Smooth muscle cell (in vitro differentiated cells): ENCODE measurements at regions not wholly inside any gene's neighbourhood (a gene's known extent, or its start where the extent isn't known, plus 50 kb on each side); places are given as distances from the start of the nearest gene placed in this dataset.
A peak's percentile ranks its signal among the peaks of the same experiment; 100 is the strongest.

Experiments
- DNase-seq: peaks from one replicate; lab custom pipeline; 2025; ENCODE audit not compliant: unreplicated experiment; lab: John Stamatoyannopoulos, UW
- H2AFZ ChIP-seq: fragments of 200-600 bp; sonication (generic); 2 replicates; pipeline ENCODE4 v1.6.0; 2016; ENCODE audit warnings: antibody characterized with exemption, low read depth, mild to moderate bottlenecking
- H3F3A ChIP-seq: fragments of 200-600 bp; sonication (generic); 2 replicates; pipeline ENCODE4 v1.6.0; 2017; ENCODE audit warnings: antibody characterized with exemption, low read depth
- H3K27ac ChIP-seq: fragments of 200-600 bp; sonication (generic); 2 replicates; pipeline ENCODE4 v1.5.1; 2016; ENCODE audit warnings: low read depth, mild to moderate bottlenecking
- H3K27me3 ChIP-seq: fragments of 200-600 bp; sonication (generic); 2 replicates; pipeline ENCODE4 v1.6.1; 2016; ENCODE audit warnings: low read depth, mild to moderate bottlenecking
- H3K36me3 ChIP-seq: fragments of 200-600 bp; sonication (generic); 2 replicates; pipeline ENCODE4 v1.5.1; 2016; ENCODE audit warnings: low read depth
- H3K4me1 ChIP-seq: fragments of 200-600 bp; sonication (generic); 2 replicates; pipeline ENCODE4 v1.5.1; 2016; ENCODE audit warnings: low read depth
- H3K4me2 ChIP-seq: fragments of 200-600 bp; sonication (generic); 2 replicates; pipeline ENCODE4 v1.6.0; 2016; ENCODE audit warnings: mild to moderate bottlenecking
- H3K4me3 ChIP-seq: fragments of 200-600 bp; sonication (generic); 2 replicates; pipeline ENCODE4 v1.5.1; 2016; ENCODE audit warnings: mild to moderate bottlenecking
- H3K79me2 ChIP-seq: fragments of 200-600 bp; sonication (generic); 2 replicates; pipeline ENCODE4 v1.6.0; 2016; ENCODE audit warnings: low read depth, mild to moderate bottlenecking
- H3K9ac ChIP-seq: fragments of 200-600 bp; sonication (generic); 2 replicates; pipeline ENCODE4 v1.6.0; 2016; ENCODE audit warnings: low read depth
- H3K9me3 ChIP-seq: fragments of 200-600 bp; sonication (generic); replicated peaks from 2 replicates; pipeline ENCODE4 v1.5.1; 2016; ENCODE audit warnings: low read depth
- H4K20me1 ChIP-seq: fragments of 200-600 bp; sonication (generic); 2 replicates; pipeline ENCODE4 v1.6.0; 2016; ENCODE audit warnings: low read depth
- CTCF ChIP-seq: fragments of 200-600 bp; sonication (generic); IDR thresholded peaks from 2 replicates; pipeline ENCODE4 v1.5.1; 2017; ENCODE audit warnings: borderline replicate concordance, mild to moderate bottlenecking, antibody characterized with exemption; ENCODE audit not compliant: insufficient read depth, poor library complexity, severe bottlenecking
- WGBS: methylation state at CpG from one replicate; pipeline ENCODE4 v1.1.7; 2016; ENCODE audit warnings: low lambda C conversion rate; 5-methylcytosine and 5-hydroxymethylcytosine counted together

- H3K27me3 ChIP-seq, result no peaks in the 10 kb centered on the region
- H2AFZ ChIP-seq, result no peak overlapping the region
- WGBS, result 13% methylated on average over 6 of the region's 6 CpGs
- H3K4me1 ChIP-seq, result peaks cover 3% of the 10 kb centered on the region
- H3K4me2 ChIP-seq, result peak overlapping the region; percentile 68
- H3K9ac ChIP-seq, result peak overlapping the region; percentile 27
- H3K4me3 ChIP-seq, result no peak overlapping the region
- H3K36me3 ChIP-seq, result no peaks in the 10 kb centered on the region
- H4K20me1 ChIP-seq, result no peaks in the 10 kb centered on the region
- DNase-seq, result no peak
- TF ChIP-seq CTCF, result no peak
- H3K27ac ChIP-seq, result peak overlapping the region; percentile 89
- H3K9me3 ChIP-seq, result no peaks in the 10 kb centered on the region
- H3K79me2 ChIP-seq, result no peaks in the 10 kb centered on the region
- H3F3A ChIP-seq, result peaks cover 6% of the 10 kb centered on the region
Measured at GRCh38 chr3:1843111-1843510, 255.6 kb upstream of the CNTN4 start.

GRCh38 chr3:1847571-1847970 is 251.1 kb upstream of the CNTN4 start:
- Histone ChIP-seq H3K4me2 (no peak overlapping the region), H3K79me2 (no peaks in the 10 kb centered on the region), H3K27ac (no peak overlapping the region), H3K9me3 (no peaks in the 10 kb centered on the region), H3K4me1 (peaks cover 3% of the 10 kb centered on the region), H3K9ac (no peak overlapping the region), H3K4me3 (no peak overlapping the region), H3F3A (peaks cover 3% of the 10 kb centered on the region), H3K36me3 (no peaks in the 10 kb centered on the region), H2AFZ (no peak overlapping the region), H4K20me1 (no peaks in the 10 kb centered on the region), H3K27me3 (no peaks in the 10 kb centered on the region)
- no peak for TF ChIP-seq CTCF
- 97% methylated on average over 3 of the region's 3 CpGs for WGBS
- no peak for DNase-seq

GRCh38 chr3:1848935-1849334 is 249.7 kb upstream of the CNTN4 start:
- WGBS, result 48% methylated on average over 2 of the region's 2 CpGs
- Histone ChIP-seq H3F3A (no peaks in the 10 kb centered on the region), H2AFZ (no peak overlapping the region), H3K27me3 (no peaks in the 10 kb centered on the region), H3K36me3 (no peaks in the 10 kb centered on the region), H3K27ac (no peak overlapping the region), H3K4me2 (no peak overlapping the region), H3K4me3 (no peak overlapping the region), H3K4me1 (no peaks in the 10 kb centered on the region), H3K9ac (no peak overlapping the region), H3K79me2 (no peaks in the 10 kb centered on the region), H3K9me3 (no peaks in the 10 kb centered on the region), H4K20me1 (no peaks in the 10 kb centered on the region)
- no peak for TF ChIP-seq CTCF
- no peak for DNase-seq

DNA sequence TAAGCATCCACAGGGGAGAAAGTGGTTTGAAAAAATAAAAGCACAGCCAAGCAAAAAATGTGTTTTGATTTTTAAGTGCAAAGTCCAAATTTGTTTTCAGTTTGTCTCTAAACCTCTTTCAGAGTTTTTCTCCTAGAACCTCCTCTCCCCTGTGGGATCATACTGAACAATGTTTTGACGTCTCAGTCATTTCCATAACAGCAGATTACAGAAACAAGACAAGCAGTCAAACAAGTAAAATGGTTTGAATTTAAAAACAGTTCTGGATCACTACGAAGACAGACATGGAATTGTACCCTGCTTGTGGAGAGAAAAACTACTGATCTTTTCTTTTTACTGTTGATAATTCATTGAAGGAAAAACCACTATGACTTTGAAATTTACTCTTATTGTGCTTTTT is 245.7 kb upstream of the CNTN4 start:
- Histone ChIP-seq H3K4me2 (no peak overlapping the region), H3F3A (no peaks in the 10 kb centered on the region), H3K9ac (no peak overlapping the region), H3K27me3 (no peaks in the 10 kb centered on the region), H3K36me3 (no peaks in the 10 kb centered on the region), H3K4me3 (no peak overlapping the region), H3K9me3 (no peaks in the 10 kb centered on the region), H3K4me1 (no peaks in the 10 kb centered on the region), H3K79me2 (no peaks in the 10 kb centered on the region), H2AFZ (no peak overlapping the region), H3K27ac (no peak overlapping the region), H4K20me1 (no peaks in the 10 kb centered on the region)
- WGBS, result 86% methylated on average over 2 of the region's 2 CpGs
- no peak for DNase-seq
- TF ChIP-seq CTCF, result no peak
